ENCODE measurements at regions not wholly inside any gene's neighbourhood (a gene's known extent, or its start where the extent isn't known, plus 50 kb on each side); places are given as distances from the start of the nearest gene placed in this dataset.

- Histone ChIP-seq H3K4me1 (ENCODE audit: control insufficient read depth in 5 of 5, insufficient read depth in 5 of 5, low read length in 5 of 5) (peaks cover 0 to 7% (median 0%) of the 10 kb centered on the region in 5 donors), H3K9me3 (ENCODE audit: control insufficient read depth in 4 of 4, insufficient read depth in 3 of 4, low read length in 3 of 4) (peaks cover 0 to 3% (median 0%) of the 10 kb centered on the region in 4 donors), H3K27me3 (ENCODE audit: control insufficient read depth in 3 of 3, insufficient read depth in 3 of 3, low read length in 2 of 3) (peaks cover 0 to 7% (median 4%) of the 10 kb centered on the region in 3 donors), H3K9ac (ENCODE audit: insufficient read depth in 1 of 2, low read length in 2 of 2) (no peak overlapping the region), H3K4me3 (no peak overlapping the region), H3K27ac (ENCODE audit: low read depth in 1 of 2, low read length in 1 of 2) (no peak overlapping the region), H3K36me3 (ENCODE audit: control insufficient read depth in 4 of 4, insufficient read depth in 4 of 4, low read length in 4 of 4) (no peaks in the 10 kb centered on the region)
- WGBS, 2 donors, result 81 to 84% methylated on average over 18 of the region's 18 CpGs
- TF ChIP-seq CTCF (IDR thresholded peaks at IDR 0.05; ENCODE audit: control extremely low read depth, extremely low read depth), result no peak
- DNase-seq (no peak), ATAC-seq (ENCODE audit: insufficient read depth, low FRiP score) (no peak)
These were observed 56.2 kb upstream of the ADRA2C start for GRCh38 chr4:3709846-3710441.

GRCh38 chr4:3709061-3709845 is 56.9 kb upstream of the ADRA2C start:
- H3K27me3 ChIP-seq (ENCODE audit: control insufficient read depth in 3 of 3, insufficient read depth in 3 of 3, low read length in 2 of 3), result peaks cover 0 to 9% (median 5%) of the 10 kb centered on the region in 3 donors
- H3K36me3 ChIP-seq (ENCODE audit: control insufficient read depth in 4 of 4, insufficient read depth in 4 of 4, low read length in 4 of 4), result no peaks in the 10 kb centered on the region
- H3K4me1 ChIP-seq (ENCODE audit: control insufficient read depth in 5 of 5, insufficient read depth in 5 of 5, low read length in 5 of 5), result peaks cover 0 to 7% (median 0%) of the 10 kb centered on the region in 5 donors
- no peak overlapping the region for H3K4me3 ChIP-seq
- H3K9ac ChIP-seq (ENCODE audit: insufficient read depth in 1 of 2, low read length in 2 of 2), result no peak overlapping the region
- DNase-seq (no peak), ATAC-seq (ENCODE audit: insufficient read depth, low FRiP score) (no peak)
- H3K27ac ChIP-seq (ENCODE audit: low read depth in 1 of 2, low read length in 1 of 2), result no peak overlapping the region
- WGBS, 2 donors, result 86 to 89% methylated on average over 14 of the region's 14 CpGs
- TF ChIP-seq CTCF (IDR thresholded peaks at IDR 0.05; ENCODE audit: control extremely low read depth, extremely low read depth), result no peak
- H3K9me3 ChIP-seq (ENCODE audit: control insufficient read depth in 4 of 4, insufficient read depth in 3 of 4, low read length in 3 of 4), result peaks cover 0 to 3% (median 0%) of the 10 kb centered on the region in 4 donors

GRCh38 chr4:3708611-3709010 is 57.6 kb upstream of the ADRA2C start:
- Histone ChIP-seq H3K27me3 (ENCODE audit: control insufficient read depth in 3 of 3, insufficient read depth in 3 of 3, low read length in 2 of 3) (peaks cover 0 to 14% (median 8%) of the 10 kb centered on the region in 3 donors), H3K9me3 (ENCODE audit: control insufficient read depth in 4 of 4, insufficient read depth in 3 of 4, low read length in 3 of 4) (peaks cover 0 to 3% (median 0%) of the 10 kb centered on the region in 4 donors), H3K36me3 (ENCODE audit: control insufficient read depth in 4 of 4, insufficient read depth in 4 of 4, low read length in 4 of 4) (no peaks in the 10 kb centered on the region)

More at GRCh38 chr4:3708611-3709010, 57.6 kb upstream of the ADRA2C start:
- no peak overlapping the region for H3K27ac ChIP-seq (ENCODE audit: low read depth in 1 of 2, low read length in 1 of 2)
- H3K9ac ChIP-seq (ENCODE audit: insufficient read depth in 1 of 2, low read length in 2 of 2), result no peak overlapping the region
- H3K4me3 ChIP-seq, result no peak overlapping the region
- peaks cover 0 to 7% (median 0%) of the 10 kb centered on the region in 5 donors for H3K4me1 ChIP-seq (ENCODE audit: control insufficient read depth in 5 of 5, insufficient read depth in 5 of 5, low read length in 5 of 5)
- DNase-seq (no peak), ATAC-seq (ENCODE audit: insufficient read depth, low FRiP score) (no peak)
- no peak for TF ChIP-seq CTCF (IDR thresholded peaks at IDR 0.05; ENCODE audit: control extremely low read depth, extremely low read depth)
- WGBS, 2 donors, result 86 to 88% methylated on average over 8 of the region's 8 CpGs
